C4-2B (cell line): ENCODE measurements at regions not wholly inside any gene's neighbourhood (a gene's known extent, or its start where the extent isn't known, plus 50 kb on each side); places are given as distances from the start of the nearest gene placed in this dataset.
"Not testable (repeated sequence)": the region's sequence is repeated elsewhere in the genome, so short reads cannot be mapped to it uniquely, and the experiment has no call there.

Experiments
- ZFX ChIP-seq: fragments of 450-650 bp; IDR thresholded peaks from 2 replicates; pipeline ENCODE4 v1.6.1; 2017
- TF ChIP-seq, protein P1 (sequence below): fragments of 450-650 bp; conservative IDR thresholded peaks from 2 replicates; pipeline ENCODE4 v1.5.1; 2017; ENCODE audit warnings: mild to moderate bottlenecking

DNA sequence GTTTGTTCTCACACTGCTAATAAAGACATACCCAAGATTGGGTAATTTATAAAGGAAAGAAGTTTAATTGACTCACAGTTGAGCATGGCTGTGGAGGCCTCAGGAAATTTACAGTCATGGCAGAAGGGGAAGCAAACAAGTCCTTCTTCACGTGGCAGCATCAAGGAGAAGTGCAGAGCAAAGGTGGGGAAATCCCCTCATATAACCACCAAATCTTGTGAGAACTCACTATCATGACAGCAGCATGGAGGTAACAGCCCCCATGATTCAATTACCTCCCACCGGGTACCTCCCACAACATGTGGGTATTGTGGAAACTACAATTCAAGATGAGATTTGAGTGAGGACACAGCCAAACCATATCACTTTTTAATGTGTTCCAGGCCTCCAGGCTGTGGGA, 480.9 kb downstream of the PPARGC1A start:
- TF ChIP-seq, protein P1, sequence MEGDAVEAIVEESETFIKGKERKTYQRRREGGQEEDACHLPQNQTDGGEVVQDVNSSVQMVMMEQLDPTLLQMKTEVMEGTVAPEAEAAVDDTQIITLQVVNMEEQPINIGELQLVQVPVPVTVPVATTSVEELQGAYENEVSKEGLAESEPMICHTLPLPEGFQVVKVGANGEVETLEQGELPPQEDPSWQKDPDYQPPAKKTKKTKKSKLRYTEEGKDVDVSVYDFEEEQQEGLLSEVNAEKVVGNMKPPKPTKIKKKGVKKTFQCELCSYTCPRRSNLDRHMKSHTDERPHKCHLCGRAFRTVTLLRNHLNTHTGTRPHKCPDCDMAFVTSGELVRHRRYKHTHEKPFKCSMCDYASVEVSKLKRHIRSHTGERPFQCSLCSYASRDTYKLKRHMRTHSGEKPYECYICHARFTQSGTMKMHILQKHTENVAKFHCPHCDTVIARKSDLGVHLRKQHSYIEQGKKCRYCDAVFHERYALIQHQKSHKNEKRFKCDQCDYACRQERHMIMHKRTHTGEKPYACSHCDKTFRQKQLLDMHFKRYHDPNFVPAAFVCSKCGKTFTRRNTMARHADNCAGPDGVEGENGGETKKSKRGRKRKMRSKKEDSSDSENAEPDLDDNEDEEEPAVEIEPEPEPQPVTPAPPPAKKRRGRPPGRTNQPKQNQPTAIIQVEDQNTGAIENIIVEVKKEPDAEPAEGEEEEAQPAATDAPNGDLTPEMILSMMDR = not testable (repeated sequence)
- not testable (repeated sequence) for TF ChIP-seq ZFX
